Astrocyte of the cerebellum (primary cell): ENCODE measurements at regions not wholly inside any gene's neighbourhood (a gene's known extent, or its start where the extent isn't known, plus 50 kb on each side); places are given as distances from the start of the nearest gene placed in this dataset.

Source experiments
- DNase-seq: peaks from one replicate; pipeline ENCODE4 v3.0.0-alpha.2; 2011; ENCODE audit warnings: low read depth
- H3K4me3 ChIP-seq: 2 replicates; pipeline ENCODE4 v1.5.1; 2011; ENCODE audit warnings: mild to moderate bottlenecking, low read depth, low read length, moderate library complexity
- CTCF ChIP-seq: IDR thresholded peaks from 2 replicates; pipeline ENCODE4 v1.5.1; 2012; ENCODE audit warnings: low read length, low read depth, moderate library complexity, mild to moderate bottlenecking; ENCODE audit errors: missing control alignments
- in situ Hi-C: cut with HindIII; loops from 2 replicates; pipeline ENCODE4 v1.10.0; 2017; ENCODE audit warnings: low sequenced_read_pairs

- in situ Hi-C loops, result no loop called here
- no peak for DNase-seq
- H3K4me3 ChIP-seq, result no peak overlapping the region
- TF ChIP-seq CTCF, result no peak
These were observed 281.2 kb upstream of the DEFB112 start for GRCh38 chr6:50330963-50331362.

DNA sequence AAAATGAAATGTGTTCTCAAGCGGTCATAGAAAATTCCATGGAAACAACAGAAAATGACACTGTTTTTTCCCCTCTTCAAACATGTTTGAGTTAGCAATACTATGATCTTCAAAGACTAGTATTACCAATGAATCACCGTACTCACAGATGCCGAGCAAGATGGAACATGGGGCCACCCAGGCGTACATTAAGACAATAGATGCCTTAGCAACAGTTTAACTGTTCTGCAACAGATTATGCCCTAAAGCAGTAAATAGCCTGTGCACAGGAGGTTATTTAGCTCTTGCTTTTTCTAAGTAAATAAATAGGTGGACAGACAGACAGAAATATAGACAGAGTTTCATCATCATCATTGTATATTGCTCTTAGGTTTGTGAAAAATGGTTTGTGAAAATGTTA is 284.0 kb upstream of the DEFB112 start:
- no peak overlapping the region for H3K4me3 ChIP-seq
- no peak for TF ChIP-seq CTCF
- no peak for DNase-seq
- in situ Hi-C loops, result no loop called here

DNA sequence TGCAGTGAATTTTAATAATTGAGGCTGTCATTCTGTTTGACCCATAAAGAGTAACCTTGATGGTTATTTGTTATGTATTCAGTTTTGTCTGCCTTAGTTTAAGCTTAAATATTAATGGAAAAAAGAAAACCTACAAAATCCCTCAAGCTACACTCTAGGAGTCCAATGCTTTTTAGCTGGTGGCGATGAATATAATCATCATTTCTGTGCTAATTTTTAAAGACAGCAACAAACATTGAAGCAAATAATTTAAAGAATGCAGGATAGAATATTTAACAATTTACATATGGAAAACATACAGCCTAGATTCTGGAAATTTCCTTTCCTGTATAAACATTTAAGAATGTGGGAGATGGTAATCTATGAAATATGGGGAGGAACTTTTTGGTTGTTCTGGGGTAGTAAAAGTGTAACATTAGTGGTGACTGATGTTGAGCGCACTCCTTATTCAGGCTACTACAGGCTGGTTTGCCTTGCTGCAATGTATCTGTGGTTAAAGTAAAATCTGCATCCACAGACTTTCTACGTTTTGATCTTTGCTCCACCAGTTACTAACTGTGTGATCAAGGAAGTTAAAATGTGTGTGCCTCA is 287.9 kb upstream of the DEFB112 start:
- TF ChIP-seq CTCF, result no peak
- DNase-seq, result no peak
- no peak overlapping the region for H3K4me3 ChIP-seq
- in situ Hi-C loops, result no loop called here

DNA sequence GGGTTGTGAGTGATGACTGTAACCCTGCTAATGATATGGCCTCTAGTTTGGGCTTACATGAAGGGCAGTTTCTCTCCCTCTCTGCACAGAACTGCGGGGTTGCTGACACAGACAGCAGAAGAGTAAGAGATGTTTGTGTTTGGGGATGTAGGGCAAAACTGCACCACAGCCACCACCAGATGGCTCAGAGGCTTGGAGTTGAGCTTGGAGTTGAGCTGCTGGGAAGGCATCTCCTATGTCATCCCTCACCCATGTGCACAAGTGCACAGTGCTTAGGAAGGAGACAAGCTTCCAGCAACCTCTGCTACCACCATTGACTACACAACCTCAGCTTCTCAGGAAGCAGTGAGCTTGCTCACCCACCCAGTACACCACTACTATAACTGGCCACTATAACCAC is 303.9 kb upstream of the DEFB112 start:
- no peak for DNase-seq
- in situ Hi-C loops, result no loop called here
- no peak for TF ChIP-seq CTCF
- no peak overlapping the region for H3K4me3 ChIP-seq

DNA sequence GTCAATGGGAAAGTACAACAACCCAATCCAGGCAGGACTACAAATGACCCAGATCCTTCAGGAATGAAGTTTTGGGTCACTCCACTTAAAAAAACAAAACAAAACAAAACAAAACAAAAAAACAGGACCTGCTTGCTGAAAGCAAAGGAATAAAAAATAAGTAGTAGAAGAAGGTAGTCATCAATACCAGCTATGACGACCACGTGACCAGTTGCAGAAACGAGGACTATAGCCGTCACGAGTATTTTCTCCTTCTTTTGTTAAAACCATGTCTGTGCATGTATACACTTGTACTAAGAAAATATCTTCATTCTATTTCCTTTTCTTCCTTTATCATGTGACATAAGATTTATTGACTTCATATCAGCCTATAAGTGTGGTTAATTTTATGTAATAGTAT is 308.4 kb upstream of the DEFB112 start:
- in situ Hi-C loops, result no loop called here
- no peak for TF ChIP-seq CTCF
- H3K4me3 ChIP-seq, result no peak overlapping the region
- DNase-seq, result no peak

DNA sequence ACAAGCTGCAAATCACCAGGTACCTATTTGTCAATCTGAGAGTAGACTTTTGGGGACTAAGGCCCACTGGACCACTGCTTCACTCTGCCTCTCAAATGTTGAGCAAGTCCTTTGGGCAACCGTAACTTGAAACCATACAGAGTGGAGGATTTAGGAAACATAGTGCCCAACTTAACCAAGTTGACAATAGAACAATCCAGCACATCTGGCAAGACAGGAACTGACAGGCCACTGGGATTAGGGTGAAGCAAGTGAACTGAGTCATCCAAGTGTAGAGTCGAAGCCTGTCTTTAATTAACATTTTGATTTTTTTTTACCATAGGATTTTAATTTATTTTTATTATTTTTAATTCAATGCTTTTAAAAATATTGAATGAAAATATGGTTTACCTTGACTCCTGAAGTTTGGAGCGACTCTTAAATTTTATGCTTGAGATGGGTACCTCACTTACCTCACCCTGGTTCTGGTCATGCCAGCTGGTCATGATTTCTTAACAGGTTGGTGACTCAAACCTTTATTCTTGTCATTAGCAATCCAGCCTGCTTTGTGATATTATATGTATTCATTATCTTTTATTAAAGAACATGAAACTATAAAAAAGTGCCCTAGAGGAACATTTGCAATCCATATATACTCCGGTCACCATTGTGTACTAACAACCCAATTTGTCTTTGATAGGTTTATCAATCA is 312.1 kb upstream of the DEFB112 start:
- in situ Hi-C loops, result no loop called here
- H3K4me3 ChIP-seq, result no peak overlapping the region
- no peak for DNase-seq
- no peak for TF ChIP-seq CTCF
